GM12878 (cell line): ENCODE measurements at regions not wholly inside any gene's neighbourhood (a gene's known extent, or its start where the extent isn't known, plus 50 kb on each side); places are given as distances from the start of the nearest gene placed in this dataset.

Source experiments
- ATAC-seq: fragments of 200-7000 bp; cut with Tn5 transposase; 3 replicates; pipeline ENCODE4 v1.9.1; 2020; ENCODE audit warnings: mild to moderate bottlenecking, moderate library complexity
- BruUV-seq: library from RNA; stranded (reverse); fragments of 400-500 nt; replicated peaks from 2 replicates; lab custom pipeline; 2021; lab: Mats Ljungman, UMichigan
- CTCF ChIA-PET: fragments of 300-600 bp; sonication (Branson Sonifier 250); formaldehyde crosslinking; extraction: SDS; loops from one replicate; lab custom pipeline; 2021; ENCODE audit warnings: inconsistent platforms; lab: Yijun Ruan, JAX
- POLR2A ChIA-PET: fragments of 350-600 bp; formaldehyde crosslinking; extraction: SDS; loops from one replicate; lab custom pipeline; 2021; ENCODE audit warnings: inconsistent platforms; lab: Charles Lee
- RAD21 ChIA-PET: fragments of 300-600 bp; sonication (Branson Sonifier 250); formaldehyde crosslinking; loops from one replicate; lab custom pipeline; 2023; ENCODE audit warnings: antibody characterized with exemption; ENCODE audit not compliant: unreplicated experiment; lab: Charles Lee
- SMC1A ChIA-PET: fragments of 300-600 bp; sonication (Branson Sonifier 250); formaldehyde crosslinking; loops from one replicate; lab custom pipeline; 2023; ENCODE audit not compliant: unreplicated experiment, uncharacterized antibody; lab: Charles Lee
- DNase-seq: peaks from one replicate; pipeline ENCODE4 v3.0.0-alpha.2; 2011; ENCODE audit warnings: low read depth, low spot score
- FAIRE-seq: peaks from 3 replicates; lab custom pipeline; 2011; peaks lifted over from hg19 to GRCh38; lab: Jason Lieb, UNC
- H2AFZ ChIP-seq: 2 replicates; pipeline ENCODE4 v1.6.0; 2011; ENCODE audit warnings: low read depth, low read length, control low read depth; ENCODE audit not compliant: control insufficient read depth
- H3K27ac ChIP-seq: 2 replicates; pipeline ENCODE4 v1.5.1; 2011; ENCODE audit warnings: control low read depth; ENCODE audit not compliant: control insufficient read depth, insufficient read depth
- H3K27me3 ChIP-seq, 2 experiments: replicated peaks in 1 of 2; 2 replicates each; pipeline versions ENCODE4 v1.6.0 to v1.6.1; 2011; ENCODE audit warnings: low read length in 1 of 2; ENCODE audit not compliant: control insufficient read depth in 2 of 2, insufficient read depth in 2 of 2
- H3K36me3 ChIP-seq, 2 experiments: 2 replicates each; pipeline ENCODE4 v1.5.1; 2011; ENCODE audit warnings: low read length in 1 of 2; ENCODE audit not compliant: control insufficient read depth in 2 of 2, insufficient read depth in 2 of 2
- H3K4me1 ChIP-seq: 2 replicates; pipeline ENCODE4 v1.6.1; 2011; ENCODE audit warnings: mild to moderate bottlenecking, low read length, moderate library complexity, mixed read lengths; ENCODE audit not compliant: control insufficient read depth, insufficient read depth
- H3K4me2 ChIP-seq: 2 replicates; pipeline ENCODE4 v1.6.0; 2011; ENCODE audit warnings: control low read depth; ENCODE audit not compliant: control insufficient read depth, insufficient read depth
- H3K4me3 ChIP-seq: fragments of 200-600 bp; sonication (generic); 2 replicates; pipeline ENCODE4 v1.5.1; 2016
- H3K79me2 ChIP-seq: 2 replicates; pipeline ENCODE4 v1.6.0; 2011; ENCODE audit warnings: low read length; ENCODE audit not compliant: control insufficient read depth, insufficient read depth
- H3K9ac ChIP-seq: 2 replicates; pipeline ENCODE4 v1.8.0; 2011; ENCODE audit warnings: low read length, control low read depth, mixed read lengths; ENCODE audit not compliant: control insufficient read depth, insufficient read depth
- H3K9me3 ChIP-seq: replicated peaks from 3 replicates; pipeline ENCODE4 v1.5.1; 2011; ENCODE audit warnings: mild to moderate bottlenecking, low read length; ENCODE audit not compliant: control insufficient read depth, insufficient read depth
- H4K20me1 ChIP-seq: 2 replicates; pipeline ENCODE4 v1.6.0; 2011; ENCODE audit not compliant: control insufficient read depth, insufficient read depth
- CEBPB ChIP-seq, 2 experiments: fragments of 150-350 bp in 1 of 2; IDR thresholded peaks; 2 replicates each; pipeline ENCODE4 v1.6.1; 2012 to 2014; ENCODE audit warnings: low read depth in 2 of 2, low read length in 2 of 2, borderline replicate concordance in 1 of 2, inconsistent platforms in 1 of 2
- E4F1 ChIP-seq: fragments of 450-650 bp; IDR thresholded peaks from 2 replicates; pipeline ENCODE4 v1.6.1; 2018; ENCODE audit warnings: borderline replicate concordance, mild to moderate bottlenecking; ENCODE audit not compliant: partially characterized antibody
- EZH2 ChIP-seq: IDR thresholded peaks from 2 replicates; pipeline ENCODE4 v1.6.1; 2012; ENCODE audit warnings: low read depth, mild to moderate bottlenecking, control low read depth, inconsistent platforms, low read length, borderline replicate concordance; ENCODE audit not compliant: control insufficient read depth
- FOXK2 ChIP-seq: fragments of 450-650 bp; IDR thresholded peaks from 2 replicates; pipeline ENCODE4 v1.6.1; 2017; ENCODE audit warnings: mild to moderate bottlenecking, moderate library complexity
- HDGF ChIP-seq: fragments of 450-650 bp; IDR thresholded peaks from 2 replicates; pipeline ENCODE4 v1.6.1; 2016; ENCODE audit warnings: antibody characterized with exemption
- KDM1A ChIP-seq: fragments of 200-600 bp; sonication (generic); IDR thresholded peaks from 2 replicates; pipeline ENCODE4 v1.6.1; 2016; ENCODE audit warnings: borderline replicate concordance
- KLF5 ChIP-seq: fragments of 450-650 bp; IDR thresholded peaks from 2 replicates; pipeline ENCODE4 v1.6.1; 2014; ENCODE audit warnings: mild to moderate bottlenecking; ENCODE audit not compliant: partially characterized antibody
- MEF2A ChIP-seq: IDR thresholded peaks from 2 replicates; pipeline ENCODE4 v1.6.1; 2011; ENCODE audit warnings: low read depth, mild to moderate bottlenecking, low read length, moderate library complexity; ENCODE audit not compliant: insufficient read depth
- MYB ChIP-seq: fragments of 150-350 bp; IDR thresholded peaks from 2 replicates; pipeline ENCODE4 v1.6.1; 2014; ENCODE audit warnings: mild to moderate bottlenecking, low read depth, low read length, borderline replicate concordance
- RELA ChIP-seq: fragments of 450-650 bp; IDR thresholded peaks from 2 replicates; pipeline ENCODE4 v1.8.0; 2014; ENCODE audit warnings: borderline replicate concordance; ENCODE audit not compliant: partially characterized antibody
- ZBTB40 ChIP-seq: fragments of 450-650 bp; IDR thresholded peaks from 2 replicates; pipeline ENCODE4 v1.6.1; 2016; ENCODE audit warnings: mild to moderate bottlenecking, moderate library complexity, borderline replicate concordance
- ZNF384 ChIP-seq: IDR thresholded peaks from 2 replicates; pipeline ENCODE4 v1.6.1; 2012; ENCODE audit warnings: low read depth, mild to moderate bottlenecking, low read length, improper control_type of control experiment, borderline replicate concordance
- ZZZ3 ChIP-seq: IDR thresholded peaks from 2 replicates; pipeline ENCODE4 v1.6.1; 2011; ENCODE audit warnings: low read depth; ENCODE audit not compliant: control insufficient read depth, insufficient read length
- WGBS: methylation state at CpG from one replicate; pipeline ENCODE4 v1.1.6; 2016; ENCODE audit warnings: low lambda C conversion rate; ENCODE audit not compliant: insufficient replicate concordance, insufficient coverage; ENCODE audit errors: missing lambda C conversion rate; 5-methylcytosine and 5-hydroxymethylcytosine counted together
- in situ Hi-C: fragments of 300-500 bp; cut with MboI; formaldehyde crosslinking; loops from 9 replicates; pipeline ENCODE4 v1.14.3; 2018; ENCODE audit warnings: mixed read lengths
- intact Hi-C: fragments of 100-400 bp; cut with micrococcal nuclease; formaldehyde crosslinking; loops from one replicate; pipeline ENCODE4 v1.14.2; 2022; ENCODE audit not compliant: unreplicated experiment
- TF ChIP-seq, protein P1 (sequence below): IDR thresholded peaks from 2 replicates; pipeline ENCODE4 v1.6.1; 2011; ENCODE audit warnings: borderline replicate concordance, low read depth, mild to moderate bottlenecking, moderate library complexity, low read length; ENCODE audit not compliant: insufficient read depth, poor library complexity, severe bottlenecking

DNA sequence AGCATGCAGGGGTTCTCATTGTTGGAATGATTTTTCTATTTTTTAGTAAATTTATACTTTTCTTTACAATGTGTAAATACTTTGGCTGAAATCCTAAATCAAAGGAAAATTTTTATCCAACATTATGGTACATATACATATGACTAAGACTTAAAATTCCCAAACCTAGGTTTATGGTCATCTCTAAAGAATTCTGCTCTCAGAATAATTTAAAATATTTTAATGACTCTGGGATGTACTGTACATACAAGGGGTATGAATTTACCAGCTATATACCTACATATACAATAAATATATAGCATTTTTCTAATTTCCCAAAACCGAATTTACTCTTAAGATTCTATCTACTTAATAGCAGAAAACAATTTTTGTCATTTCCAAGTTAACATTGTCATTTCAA is 137.9 kb upstream of the POU1F1 start:
- H3K4me2 ChIP-seq, result no peak overlapping the region
- TF ChIP-seq E4F1 (no peak), ZBTB40 (no peak), EZH2 (no peak), MEF2A (no peak), HDGF (no peak), KDM1A (no peak), MYB (no peak), ZZZ3 (no peak), CEBPB (IDR thresholded peaks at IDR 0.05; ENCODE audit: borderline replicate concordance in 1 of 2, low read depth in 2 of 2, low read length in 2 of 2) (no peak), KLF5 (no peak), FOXK2 (no peak), ZNF384 (no peak), RELA (no peak)
- TF ChIP-seq, protein P1, sequence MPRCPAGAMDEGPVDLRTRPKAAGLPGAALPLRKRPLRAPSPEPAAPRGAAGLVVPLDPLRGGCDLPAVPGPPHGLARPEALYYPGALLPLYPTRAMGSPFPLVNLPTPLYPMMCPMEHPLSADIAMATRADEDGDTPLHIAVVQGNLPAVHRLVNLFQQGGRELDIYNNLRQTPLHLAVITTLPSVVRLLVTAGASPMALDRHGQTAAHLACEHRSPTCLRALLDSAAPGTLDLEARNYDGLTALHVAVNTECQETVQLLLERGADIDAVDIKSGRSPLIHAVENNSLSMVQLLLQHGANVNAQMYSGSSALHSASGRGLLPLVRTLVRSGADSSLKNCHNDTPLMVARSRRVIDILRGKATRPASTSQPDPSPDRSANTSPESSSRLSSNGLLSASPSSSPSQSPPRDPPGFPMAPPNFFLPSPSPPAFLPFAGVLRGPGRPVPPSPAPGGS, result no peak
- no peak overlapping the region for H3K9ac ChIP-seq
- H2AFZ ChIP-seq, result no peak overlapping the region
- ATAC-seq (no peak), FAIRE-seq (no peak), DNase-seq (no peak)
- no peaks in the 10 kb centered on the region for H3K79me2 ChIP-seq
- CTCF ChIA-PET, result no interaction called here
- BruUV-seq, result no TSS peak
- H3K4me1 ChIP-seq, result no peaks in the 10 kb centered on the region
- WGBS, result 0% methylated on average over 1 of the region's 1 CpG
- no peaks in the 10 kb centered on the region for H3K27me3 ChIP-seq
- no peaks in the 10 kb centered on the region for H4K20me1 ChIP-seq
- no peak overlapping the region for H3K4me3 ChIP-seq
- intact Hi-C loops (no loop called here), in situ Hi-C loops (no loop called here)
- POLR2A ChIA-PET, result no interaction called here
- RAD21 ChIA-PET, result no interaction called here
- SMC1A ChIA-PET, result no interaction called here
- no peaks in the 10 kb centered on the region for H3K36me3 ChIP-seq
- no peak overlapping the region for H3K27ac ChIP-seq
- no peaks in the 10 kb centered on the region for H3K9me3 ChIP-seq
